SK-N-SH (cell line): ENCODE measurements at regions not wholly inside any gene's neighbourhood (a gene's known extent, or its start where the extent isn't known, plus 50 kb on each side); places are given as distances from the start of the nearest gene placed in this dataset.

Experiments
- CTCF ChIA-PET: fragments of 300-600, 350-600 bp; formaldehyde crosslinking; extraction: SDS; loops from one replicate; lab custom pipeline; 2021; lab: Yijun Ruan, JAX
- POLR2A ChIA-PET: fragments of 350-600 bp; sonication (Branson Sonifier 250); formaldehyde crosslinking; extraction: SDS; loops from one replicate; lab custom pipeline; 2020; ENCODE audit warnings: antibody characterized with exemption, inconsistent platforms; lab: Yijun Ruan, JAX
- DNase-seq: peaks from one replicate; pipeline ENCODE4 v3.0.0; 2012
- H2AFZ ChIP-seq: fragments of 200-600 bp; sonication (generic); 2 replicates; pipeline ENCODE4 v1.8.1; 2016; ENCODE audit warnings: antibody characterized with exemption, mild to moderate bottlenecking, low read depth
- H3F3A ChIP-seq: fragments of 200-600 bp; sonication (generic); replicated peaks from 2 replicates; pipeline ENCODE3; 2016; ENCODE audit warnings: antibody characterized with exemption, mild to moderate bottlenecking; ENCODE audit not compliant: insufficient read depth
- H3K27ac ChIP-seq, 2 experiments: fragments of 200-500 bp in 1 of 2; fragments of 200-600 bp in 1 of 2; sonication (Bioruptor generic) in 1 of 2; sonication (generic), shearing (Covaris generic) in 1 of 2; 2 replicates each; pipeline versions ENCODE4 v1.5.1 to v1.6.1; 2014 to 2016; ENCODE audit warnings: low read depth in 2 of 2, inconsistent platforms in 1 of 2, low read length in 1 of 2, mild to moderate bottlenecking in 1 of 2, mixed read lengths in 1 of 2
- H3K27me3 ChIP-seq: fragments of 200-600 bp; sonication (generic), shearing (Covaris generic); 2 replicates; pipeline ENCODE4 v1.6.1; 2016; ENCODE audit warnings: mixed run types; ENCODE audit not compliant: insufficient read depth
- H3K36me3 ChIP-seq, 2 experiments: fragments of 200-500 bp in 1 of 2; fragments of 200-600 bp in 1 of 2; sonication (Bioruptor generic) in 1 of 2; sonication (generic) in 1 of 2; replicated peaks in 1 of 2; 2 replicates each; pipeline versions ENCODE3 to v1.5.1; 2014 to 2016; ENCODE audit warnings: low read length in 1 of 2, mild to moderate bottlenecking in 1 of 2; ENCODE audit not compliant: insufficient read depth in 2 of 2, control insufficient read depth in 1 of 2
- H3K4me1 ChIP-seq, 2 experiments: fragments of 200-500 bp in 1 of 2; fragments of 200-600 bp in 1 of 2; sonication (Bioruptor generic) in 1 of 2; sonication (generic), shearing (Covaris generic) in 1 of 2; 2 replicates each; pipeline versions ENCODE4 v1.5.1 to v1.6.1; 2014 to 2016; ENCODE audit warnings: low read depth in 1 of 2, low read length in 1 of 2, mixed run types in 1 of 2; ENCODE audit not compliant: insufficient read depth in 2 of 2, control insufficient read depth in 1 of 2
- H3K4me2 ChIP-seq: fragments of 200-600 bp; sonication (generic), shearing (Covaris generic); 2 replicates; pipeline ENCODE4 v1.6.1; 2017; ENCODE audit warnings: mixed run types
- H3K4me3 ChIP-seq, 2 experiments: fragments of 200-500 bp in 1 of 2; fragments of 200-600 bp in 1 of 2; sonication (Bioruptor generic) in 1 of 2; sonication (generic), shearing (Covaris generic) in 1 of 2; 2 replicates each; pipeline versions ENCODE4 v1.5.1 to v1.8.1; 2014 to 2016; ENCODE audit warnings: low read depth in 2 of 2, inconsistent platforms in 1 of 2, low read length in 1 of 2, mild to moderate bottlenecking in 1 of 2, mixed read lengths in 1 of 2, moderate library complexity in 1 of 2
- H3K79me2 ChIP-seq: fragments of 200-600 bp; sonication (generic); 2 replicates; pipeline ENCODE4 v1.8.1; 2017; ENCODE audit warnings: mild to moderate bottlenecking; ENCODE audit not compliant: insufficient read depth
- H3K9ac ChIP-seq: fragments of 200-600 bp; sonication (generic); 2 replicates; pipeline ENCODE4 v1.6.1; 2017; ENCODE audit warnings: mixed run types
- H3K9me2 ChIP-seq: fragments of 200-600 bp; sonication (generic); 2 replicates; pipeline ENCODE4 v1.6.1; 2017; ENCODE audit warnings: mixed run types
- H3K9me3 ChIP-seq: fragments of 200-600 bp; sonication (generic); 2 replicates; pipeline ENCODE4 v1.6.1; 2017; ENCODE audit warnings: mixed run types, mild to moderate bottlenecking, moderate library complexity
- H4K20me1 ChIP-seq: fragments of 200-600 bp; sonication (generic); 2 replicates; pipeline ENCODE4 v1.6.1; 2017; ENCODE audit warnings: mild to moderate bottlenecking, mixed run types; ENCODE audit not compliant: insufficient read depth
- CHD2 ChIP-seq: fragments of 150-350 bp; IDR thresholded peaks from 2 replicates; pipeline ENCODE4 v1.6.1; 2018; ENCODE audit warnings: low read length; ENCODE audit not compliant: partially characterized antibody
- EP300 ChIP-seq, 2 experiments: IDR thresholded peaks; 2 replicates each; pipeline versions ENCODE4 v1.4.0 to v1.6.1; 2012; ENCODE audit warnings: borderline replicate concordance in 1 of 2, low read depth in 1 of 2, low read length in 1 of 2
- GABPA ChIP-seq: IDR thresholded peaks from 2 replicates; pipeline ENCODE4 v1.4.0; 2012; ENCODE audit warnings: low read depth, mild to moderate bottlenecking
- MEF2A ChIP-seq: IDR thresholded peaks from 2 replicates; pipeline ENCODE4 v1.4.0; 2012; ENCODE audit warnings: low read depth, borderline replicate concordance
- NRF1 ChIP-seq: IDR thresholded peaks from 2 replicates; pipeline ENCODE4 v1.6.1; 2012; ENCODE audit warnings: low read depth, mild to moderate bottlenecking, low read length
- POLR2AphosphoS5 ChIP-seq: IDR thresholded peaks from 2 replicates; pipeline ENCODE4 v1.6.1; 2012; ENCODE audit warnings: low read depth, low read length
- RAD21 ChIP-seq: IDR thresholded peaks from 2 replicates; pipeline ENCODE4 v1.6.1; 2012; ENCODE audit warnings: mild to moderate bottlenecking, low read length
- RFX5 ChIP-seq: IDR thresholded peaks from 2 replicates; pipeline ENCODE4 v1.6.1; 2012; ENCODE audit warnings: mild to moderate bottlenecking, improper control_type of control experiment, low read length
- RXRA ChIP-seq: IDR thresholded peaks from 2 replicates; pipeline ENCODE4 v1.4.0; 2012; ENCODE audit warnings: low read depth, mild to moderate bottlenecking, borderline replicate concordance
- SMC3 ChIP-seq: IDR thresholded peaks from 2 replicates; pipeline ENCODE4 v1.6.1; 2012; ENCODE audit warnings: low read depth, low read length, improper control_type of control experiment
- TAF1 ChIP-seq: IDR thresholded peaks from 2 replicates; pipeline ENCODE4 v1.6.1; 2012; ENCODE audit warnings: low read depth, mild to moderate bottlenecking, low read length, moderate library complexity, borderline replicate concordance
- TEAD4 ChIP-seq: IDR thresholded peaks from 2 replicates; pipeline ENCODE4 v1.4.0; 2012; ENCODE audit warnings: mild to moderate bottlenecking, borderline replicate concordance; ENCODE audit not compliant: insufficient read depth
- YY1 ChIP-seq: IDR thresholded peaks from 2 replicates; pipeline ENCODE4 v1.4.0; 2012; ENCODE audit warnings: low read depth, mild to moderate bottlenecking
- WGBS: methylation state at CpG from one replicate; pipeline ENCODE4 v1.1.6; 2017; ENCODE audit warnings: low lambda C conversion rate; 5-methylcytosine and 5-hydroxymethylcytosine counted together
- TF ChIP-seq, protein P1 (sequence below): IDR thresholded peaks from 2 replicates; pipeline ENCODE4 v1.4.0; 2012; ENCODE audit warnings: low read depth, borderline replicate concordance
- TF ChIP-seq, protein P2 (sequence below): fragments of 200-600 bp; sonication (generic); IDR thresholded peaks from 2 replicates; pipeline ENCODE4 v1.6.1; 2017; ENCODE audit warnings: antibody characterized with exemption, mild to moderate bottlenecking, moderate library complexity
- TF ChIP-seq, protein P3 (sequence below): fragments of 150-350 bp; IDR thresholded peaks from 2 replicates; pipeline ENCODE4 v1.6.1; 2017; ENCODE audit warnings: antibody characterized with exemption, low read length, low read depth, borderline replicate concordance
- TF ChIP-seq, protein P4 (sequence below): fragments of 150-350 bp; IDR thresholded peaks from 2 replicates; pipeline ENCODE4 v1.6.1; 2016; ENCODE audit warnings: mild to moderate bottlenecking, low read depth, low read length
- TF ChIP-seq, protein P5 (sequence below): IDR thresholded peaks from 2 replicates; pipeline ENCODE4 v1.4.0; 2012; ENCODE audit warnings: low read depth
- TF ChIP-seq, protein P6 (sequence below): IDR thresholded peaks from 2 replicates; pipeline ENCODE4 v1.6.1; 2012; ENCODE audit warnings: mild to moderate bottlenecking, low read depth, low read length, moderate library complexity
- TF ChIP-seq, protein P7 (sequence below): IDR thresholded peaks from 2 replicates; pipeline ENCODE4; 2012

DNA sequence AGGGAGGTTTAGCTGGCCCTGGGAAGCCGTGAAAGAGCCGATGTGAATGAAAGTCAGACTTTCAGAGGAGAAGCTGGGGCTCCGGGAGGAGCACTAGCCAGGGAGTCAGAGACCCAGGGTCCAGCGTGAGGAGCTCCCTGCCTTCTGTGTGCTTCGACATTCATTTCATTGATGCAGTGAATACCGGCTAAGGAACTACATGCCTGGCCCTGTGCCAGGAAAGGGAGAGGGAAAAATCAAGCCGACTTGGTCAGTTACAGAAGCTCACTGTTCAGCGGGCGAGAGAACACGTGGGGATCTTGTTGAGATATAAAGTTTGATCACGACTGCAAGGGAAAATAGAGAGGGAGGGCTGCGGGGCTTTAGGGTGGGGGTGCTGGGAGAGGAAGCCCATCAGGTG, 76.7 kb upstream of the RUNX3 start (continued):
- TF ChIP-seq, protein P1, sequence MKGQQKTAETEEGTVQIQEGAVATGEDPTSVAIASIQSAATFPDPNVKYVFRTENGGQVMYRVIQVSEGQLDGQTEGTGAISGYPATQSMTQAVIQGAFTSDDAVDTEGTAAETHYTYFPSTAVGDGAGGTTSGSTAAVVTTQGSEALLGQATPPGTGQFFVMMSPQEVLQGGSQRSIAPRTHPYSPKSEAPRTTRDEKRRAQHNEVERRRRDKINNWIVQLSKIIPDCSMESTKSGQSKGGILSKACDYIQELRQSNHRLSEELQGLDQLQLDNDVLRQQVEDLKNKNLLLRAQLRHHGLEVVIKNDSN: no peak
- no peak for TF ChIP-seq RAD21
- no peak for TF ChIP-seq TEAD4

DNA sequence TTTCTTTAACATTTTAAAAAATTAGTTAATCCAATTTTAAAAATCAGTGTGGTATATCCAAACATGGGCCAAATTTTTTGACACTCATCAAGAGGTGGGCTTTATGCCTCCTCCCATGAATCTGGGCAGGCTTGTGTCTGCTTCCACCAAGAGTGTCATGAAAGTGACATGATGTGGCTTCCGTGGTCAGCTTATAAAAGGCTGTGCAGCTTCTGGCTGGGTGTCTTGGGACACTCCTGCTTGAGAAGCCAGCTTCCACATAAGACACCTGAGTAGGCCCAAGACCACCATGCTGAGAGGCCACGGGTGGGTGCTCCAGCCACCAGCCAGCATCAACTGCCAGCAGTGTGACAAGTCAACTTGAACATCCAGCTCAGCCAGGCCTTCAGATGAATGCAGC, 74.3 kb upstream of the RUNX3 start:
- Histone ChIP-seq H3K4me1 (peaks cover 0 to 13% of the 10 kb centered on the region in 2 experiments; a peak in 1 of 4 replicates), H3K4me2 (no peak overlapping the region), H3K4me3 (no peak overlapping the region), H3K27me3 (peaks cover 13% of the 10 kb centered on the region), H3F3A (no peaks in the 10 kb centered on the region), H3K9ac (no peak overlapping the region), H3K27ac (no peak overlapping the region), H3K9me3 (no peaks in the 10 kb centered on the region), H2AFZ (no peak overlapping the region), H3K79me2 (no peaks in the 10 kb centered on the region), H4K20me1 (no peaks in the 10 kb centered on the region), H3K36me3 (no peaks in the 10 kb centered on the region), H3K9me2 (no peaks in the 10 kb centered on the region)
- 7% methylated on average over 2 of the region's 2 CpGs for WGBS
- TF ChIP-seq RFX5: no peak
- no peak for TF ChIP-seq RXRA
- no peak for TF ChIP-seq POLR2AphosphoS5
- TF ChIP-seq SMC3: no peak
- no peak for TF ChIP-seq YY1
- TF ChIP-seq CHD2: no peak
- TF ChIP-seq, protein P2, sequence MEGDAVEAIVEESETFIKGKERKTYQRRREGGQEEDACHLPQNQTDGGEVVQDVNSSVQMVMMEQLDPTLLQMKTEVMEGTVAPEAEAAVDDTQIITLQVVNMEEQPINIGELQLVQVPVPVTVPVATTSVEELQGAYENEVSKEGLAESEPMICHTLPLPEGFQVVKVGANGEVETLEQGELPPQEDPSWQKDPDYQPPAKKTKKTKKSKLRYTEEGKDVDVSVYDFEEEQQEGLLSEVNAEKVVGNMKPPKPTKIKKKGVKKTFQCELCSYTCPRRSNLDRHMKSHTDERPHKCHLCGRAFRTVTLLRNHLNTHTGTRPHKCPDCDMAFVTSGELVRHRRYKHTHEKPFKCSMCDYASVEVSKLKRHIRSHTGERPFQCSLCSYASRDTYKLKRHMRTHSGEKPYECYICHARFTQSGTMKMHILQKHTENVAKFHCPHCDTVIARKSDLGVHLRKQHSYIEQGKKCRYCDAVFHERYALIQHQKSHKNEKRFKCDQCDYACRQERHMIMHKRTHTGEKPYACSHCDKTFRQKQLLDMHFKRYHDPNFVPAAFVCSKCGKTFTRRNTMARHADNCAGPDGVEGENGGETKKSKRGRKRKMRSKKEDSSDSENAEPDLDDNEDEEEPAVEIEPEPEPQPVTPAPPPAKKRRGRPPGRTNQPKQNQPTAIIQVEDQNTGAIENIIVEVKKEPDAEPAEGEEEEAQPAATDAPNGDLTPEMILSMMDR: no peak
- TF ChIP-seq EP300 (IDR thresholded peaks at IDR 0.05; ENCODE audit: borderline replicate concordance in 1 of 2, low read depth in 1 of 2, low read length in 1 of 2): no peak
- no peak for TF ChIP-seq GABPA
- TF ChIP-seq, protein P1: no peak
- no peak for TF ChIP-seq MEF2A
- no peak for TF ChIP-seq RAD21
- TF ChIP-seq, protein P3, sequence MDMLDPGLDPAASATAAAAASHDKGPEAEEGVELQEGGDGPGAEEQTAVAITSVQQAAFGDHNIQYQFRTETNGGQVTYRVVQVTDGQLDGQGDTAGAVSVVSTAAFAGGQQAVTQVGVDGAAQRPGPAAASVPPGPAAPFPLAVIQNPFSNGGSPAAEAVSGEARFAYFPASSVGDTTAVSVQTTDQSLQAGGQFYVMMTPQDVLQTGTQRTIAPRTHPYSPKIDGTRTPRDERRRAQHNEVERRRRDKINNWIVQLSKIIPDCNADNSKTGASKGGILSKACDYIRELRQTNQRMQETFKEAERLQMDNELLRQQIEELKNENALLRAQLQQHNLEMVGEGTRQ: no peak
- TF ChIP-seq, protein P4, sequence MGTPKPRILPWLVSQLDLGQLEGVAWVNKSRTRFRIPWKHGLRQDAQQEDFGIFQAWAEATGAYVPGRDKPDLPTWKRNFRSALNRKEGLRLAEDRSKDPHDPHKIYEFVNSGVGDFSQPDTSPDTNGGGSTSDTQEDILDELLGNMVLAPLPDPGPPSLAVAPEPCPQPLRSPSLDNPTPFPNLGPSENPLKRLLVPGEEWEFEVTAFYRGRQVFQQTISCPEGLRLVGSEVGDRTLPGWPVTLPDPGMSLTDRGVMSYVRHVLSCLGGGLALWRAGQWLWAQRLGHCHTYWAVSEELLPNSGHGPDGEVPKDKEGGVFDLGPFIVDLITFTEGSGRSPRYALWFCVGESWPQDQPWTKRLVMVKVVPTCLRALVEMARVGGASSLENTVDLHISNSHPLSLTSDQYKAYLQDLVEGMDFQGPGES: no peak
- TF ChIP-seq, protein P5, sequence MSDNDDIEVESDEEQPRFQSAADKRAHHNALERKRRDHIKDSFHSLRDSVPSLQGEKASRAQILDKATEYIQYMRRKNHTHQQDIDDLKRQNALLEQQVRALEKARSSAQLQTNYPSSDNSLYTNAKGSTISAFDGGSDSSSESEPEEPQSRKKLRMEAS: no peak
- TF ChIP-seq, protein P6, sequence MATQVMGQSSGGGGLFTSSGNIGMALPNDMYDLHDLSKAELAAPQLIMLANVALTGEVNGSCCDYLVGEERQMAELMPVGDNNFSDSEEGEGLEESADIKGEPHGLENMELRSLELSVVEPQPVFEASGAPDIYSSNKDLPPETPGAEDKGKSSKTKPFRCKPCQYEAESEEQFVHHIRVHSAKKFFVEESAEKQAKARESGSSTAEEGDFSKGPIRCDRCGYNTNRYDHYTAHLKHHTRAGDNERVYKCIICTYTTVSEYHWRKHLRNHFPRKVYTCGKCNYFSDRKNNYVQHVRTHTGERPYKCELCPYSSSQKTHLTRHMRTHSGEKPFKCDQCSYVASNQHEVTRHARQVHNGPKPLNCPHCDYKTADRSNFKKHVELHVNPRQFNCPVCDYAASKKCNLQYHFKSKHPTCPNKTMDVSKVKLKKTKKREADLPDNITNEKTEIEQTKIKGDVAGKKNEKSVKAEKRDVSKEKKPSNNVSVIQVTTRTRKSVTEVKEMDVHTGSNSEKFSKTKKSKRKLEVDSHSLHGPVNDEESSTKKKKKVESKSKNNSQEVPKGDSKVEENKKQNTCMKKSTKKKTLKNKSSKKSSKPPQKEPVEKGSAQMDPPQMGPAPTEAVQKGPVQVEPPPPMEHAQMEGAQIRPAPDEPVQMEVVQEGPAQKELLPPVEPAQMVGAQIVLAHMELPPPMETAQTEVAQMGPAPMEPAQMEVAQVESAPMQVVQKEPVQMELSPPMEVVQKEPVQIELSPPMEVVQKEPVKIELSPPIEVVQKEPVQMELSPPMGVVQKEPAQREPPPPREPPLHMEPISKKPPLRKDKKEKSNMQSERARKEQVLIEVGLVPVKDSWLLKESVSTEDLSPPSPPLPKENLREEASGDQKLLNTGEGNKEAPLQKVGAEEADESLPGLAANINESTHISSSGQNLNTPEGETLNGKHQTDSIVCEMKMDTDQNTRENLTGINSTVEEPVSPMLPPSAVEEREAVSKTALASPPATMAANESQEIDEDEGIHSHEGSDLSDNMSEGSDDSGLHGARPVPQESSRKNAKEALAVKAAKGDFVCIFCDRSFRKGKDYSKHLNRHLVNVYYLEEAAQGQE: no peak
- TF ChIP-seq NRF1: no peak
- TF ChIP-seq, protein P7, sequence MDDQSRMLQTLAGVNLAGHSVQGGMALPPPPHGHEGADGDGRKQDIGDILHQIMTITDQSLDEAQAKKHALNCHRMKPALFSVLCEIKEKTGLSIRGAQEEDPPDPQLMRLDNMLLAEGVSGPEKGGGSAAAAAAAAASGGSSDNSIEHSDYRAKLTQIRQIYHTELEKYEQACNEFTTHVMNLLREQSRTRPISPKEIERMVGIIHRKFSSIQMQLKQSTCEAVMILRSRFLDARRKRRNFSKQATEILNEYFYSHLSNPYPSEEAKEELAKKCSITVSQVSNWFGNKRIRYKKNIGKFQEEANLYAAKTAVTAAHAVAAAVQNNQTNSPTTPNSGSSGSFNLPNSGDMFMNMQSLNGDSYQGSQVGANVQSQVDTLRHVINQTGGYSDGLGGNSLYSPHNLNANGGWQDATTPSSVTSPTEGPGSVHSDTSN: no peak
- TF ChIP-seq TAF1: no peak
- POLR2A ChIA-PET: no interaction called here
- CTCF ChIA-PET: no interaction called here
- DNase-seq: no peak
